Islet of Langerhans (tissue), 1 donor: ENCODE measurements at regions not wholly inside any gene's neighbourhood (a gene's known extent, or its start where the extent isn't known, plus 50 kb on each side); places are given as distances from the start of the nearest gene placed in this dataset.

Source experiments
- FAIRE-seq: peaks from one replicate; lab custom pipeline; 2011; peaks lifted over from hg19 to GRCh38; lab: Jason Lieb, UNC

- FAIRE-seq = no peak
Observed at GRCh38 chr5:30050056-30050815, 1143.2 kb upstream of the CDH6 start.

- FAIRE-seq = no peak
Observed at GRCh38 chr5:30042677-30043076, 1150.8 kb upstream of the CDH6 start.

GRCh38 chr5:30041831-30042385, 1151.6 kb upstream of the CDH6 start:
- no peak for FAIRE-seq

- FAIRE-seq = no peak
Observed at GRCh38 chr5:30041291-30041690, 1152.2 kb upstream of the CDH6 start.

- FAIRE-seq = peak; percentile 89
Observed at GRCh38 chr5:30040488-30041118, 1152.9 kb upstream of the CDH6 start.

- no peak for FAIRE-seq
Observed at GRCh38 chr5:30039379-30039778, 1154.1 kb upstream of the CDH6 start.

GRCh38 chr5:30034870-30035269, 1158.6 kb upstream of the CDH6 start:
- FAIRE-seq = no peak

- FAIRE-seq = no peak
Observed at GRCh38 chr5:30030101-30030500, 1163.4 kb upstream of the CDH6 start.

- FAIRE-seq = no peak
Observed at GRCh38 chr5:30001826-30002225, 1191.7 kb upstream of the CDH6 start.

- FAIRE-seq = no peak
Observed at GRCh38 chr5:30000231-30000630, 1193.3 kb upstream of the CDH6 start.

- no peak for FAIRE-seq
Observed at GRCh38 chr5:29995154-29995553, 1198.3 kb upstream of the CDH6 start.

- FAIRE-seq = no peak
Observed at GRCh38 chr5:29994519-29994918, 1199.0 kb upstream of the CDH6 start.

- no peak for FAIRE-seq
Observed at GRCh38 chr5:29993286-29993685, 1200.2 kb upstream of the CDH6 start.

- no peak for FAIRE-seq
Observed at GRCh38 chr5:29992248-29992647, 1201.2 kb upstream of the CDH6 start.

GRCh38 chr5:29990681-29991080, 1202.8 kb upstream of the CDH6 start:
- no peak for FAIRE-seq

- FAIRE-seq = no peak
Observed at GRCh38 chr5:29984156-29984540, 1209.3 kb upstream of the CDH6 start.

- FAIRE-seq = no peak
Observed at GRCh38 chr5:29983528-29984155, 1209.8 kb upstream of the CDH6 start.

GRCh38 chr5:29982457-29982856, 1211.0 kb upstream of the CDH6 start:
- no peak for FAIRE-seq

GRCh38 chr5:29972597-29972996, 1220.9 kb upstream of the CDH6 start:
- FAIRE-seq = no peak

GRCh38 chr5:29963956-29964355, 1229.5 kb upstream of the CDH6 start:
- no peak for FAIRE-seq

- FAIRE-seq = no peak
Observed at GRCh38 chr5:29960323-29960722, 1233.2 kb upstream of the CDH6 start.

GRCh38 chr5:29950416-29951145, 1242.9 kb upstream of the CDH6 start:
- FAIRE-seq = no peak
